ENCODE measurements at regions not wholly inside any gene's neighbourhood (a gene's known extent, or its start where the extent isn't known, plus 50 kb on each side); places are given as distances from the start of the nearest gene placed in this dataset.

- Histone ChIP-seq H3K79me2 (ENCODE audit: insufficient read depth, low read length) (no peaks in the 10 kb centered on the region), H3K9me2 (ENCODE audit: low read depth, low read length) (no peaks in the 10 kb centered on the region), H3K4me3 (ENCODE audit: low read depth, low read length, poor library complexity, severe bottlenecking) (no peak overlapping the region), H3K27me3 (ENCODE audit: insufficient read depth, low read length) (peaks cover 8% of the 10 kb centered on the region), H4K20me1 (ENCODE audit: insufficient read depth, low read length) (no peaks in the 10 kb centered on the region), H3K9ac (ENCODE audit: low read length) (no peak overlapping the region), H3K36me3 (ENCODE audit: insufficient read depth, low read length) (no peaks in the 10 kb centered on the region), H3K4me2 (ENCODE audit: low read length) (no peak overlapping the region), H3F3A (ENCODE audit: insufficient read depth, low read length) (no peaks in the 10 kb centered on the region), H3K4me1 (ENCODE audit: insufficient read depth, low read length, severe bottlenecking) (no peaks in the 10 kb centered on the region), H2AFZ (ENCODE audit: low read length) (no peak overlapping the region), H3K27ac (ENCODE audit: low read depth, low read length, poor library complexity, severe bottlenecking) (no peak overlapping the region), H3K9me3 (ENCODE audit: low read length) (no peaks in the 10 kb centered on the region)
- no peak for TF ChIP-seq EZH2 (IDR thresholded peaks at IDR 0.05; ENCODE audit: borderline replicate concordance, low read length)
These were observed 112.6 kb downstream of the CDC5L start for GRCh38 chr6:44500074-44500473.

GRCh38 chr6:44503471-44503870 lies 116.0 kb downstream of the CDC5L start:
- Histone ChIP-seq H3K79me2 (ENCODE audit: insufficient read depth, low read length) (no peaks in the 10 kb centered on the region), H3F3A (ENCODE audit: insufficient read depth, low read length) (no peaks in the 10 kb centered on the region), H3K9me2 (ENCODE audit: low read depth, low read length) (no peaks in the 10 kb centered on the region), H3K36me3 (ENCODE audit: insufficient read depth, low read length) (no peaks in the 10 kb centered on the region), H3K4me2 (ENCODE audit: low read length) (no peak overlapping the region), H2AFZ (ENCODE audit: low read length) (no peak overlapping the region), H3K27me3 (ENCODE audit: insufficient read depth, low read length) (no peaks in the 10 kb centered on the region), H3K9ac (ENCODE audit: low read length) (no peak overlapping the region), H3K27ac (ENCODE audit: low read depth, low read length, poor library complexity, severe bottlenecking) (no peak overlapping the region), H4K20me1 (ENCODE audit: insufficient read depth, low read length) (no peaks in the 10 kb centered on the region), H3K4me1 (ENCODE audit: insufficient read depth, low read length, severe bottlenecking) (no peaks in the 10 kb centered on the region), H3K4me3 (ENCODE audit: low read depth, low read length, poor library complexity, severe bottlenecking) (no peak overlapping the region), H3K9me3 (ENCODE audit: low read length) (no peaks in the 10 kb centered on the region)
- no peak for TF ChIP-seq EZH2 (IDR thresholded peaks at IDR 0.05; ENCODE audit: borderline replicate concordance, low read length)
- no peak for TF ChIP-seq CTCF (IDR thresholded peaks at IDR 0.05; ENCODE audit: low read length)

DNA sequence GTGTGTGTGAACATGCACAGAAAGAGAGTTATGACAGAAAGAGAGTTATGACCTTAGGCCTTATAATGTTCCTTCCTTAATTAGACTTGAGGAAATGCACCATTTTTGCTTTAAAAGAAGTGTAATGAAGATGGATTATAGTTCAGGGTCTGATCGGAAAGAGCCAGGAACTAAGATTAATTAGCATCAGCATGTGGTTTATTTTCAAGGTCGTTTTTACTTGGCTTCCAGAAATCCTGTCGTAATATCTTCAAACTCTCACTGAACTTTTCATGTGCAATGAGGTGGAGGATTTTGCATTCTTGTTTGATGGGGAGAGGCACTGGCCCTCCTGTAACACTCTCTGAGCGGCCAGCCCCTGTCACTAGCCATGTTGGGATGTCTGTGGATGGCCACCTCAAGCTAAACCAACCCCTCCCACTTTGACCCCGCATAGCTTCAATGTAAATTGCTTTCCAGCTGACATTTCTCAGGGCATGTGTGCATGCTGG lies 116.8 kb downstream of the CDC5L start:
- Histone ChIP-seq H3F3A (ENCODE audit: insufficient read depth, low read length) (no peaks in the 10 kb centered on the region), H3K9ac (ENCODE audit: low read length) (no peak overlapping the region), H2AFZ (ENCODE audit: low read length) (no peak overlapping the region), H3K9me3 (ENCODE audit: low read length) (no peaks in the 10 kb centered on the region), H3K79me2 (ENCODE audit: insufficient read depth, low read length) (no peaks in the 10 kb centered on the region), H3K36me3 (ENCODE audit: insufficient read depth, low read length) (no peaks in the 10 kb centered on the region), H3K27me3 (ENCODE audit: insufficient read depth, low read length) (no peaks in the 10 kb centered on the region; the same call in 1 of the 2 replicates), H3K4me1 (ENCODE audit: insufficient read depth, low read length, severe bottlenecking) (no peaks in the 10 kb centered on the region), H3K4me3 (ENCODE audit: low read depth, low read length, poor library complexity, severe bottlenecking) (no peak overlapping the region), H3K9me2 (ENCODE audit: low read depth, low read length) (no peaks in the 10 kb centered on the region), H3K27ac (ENCODE audit: low read depth, low read length, poor library complexity, severe bottlenecking) (no peak overlapping the region), H4K20me1 (ENCODE audit: insufficient read depth, low read length) (no peaks in the 10 kb centered on the region), H3K4me2 (ENCODE audit: low read length) (no peak overlapping the region)
- TF ChIP-seq EZH2 (IDR thresholded peaks at IDR 0.05; ENCODE audit: borderline replicate concordance, low read length) (no peak), CTCF (IDR thresholded peaks at IDR 0.05; ENCODE audit: low read length) (no peak)

GRCh38 chr6:44505751-44506150 lies 118.2 kb downstream of the CDC5L start:
- H3K36me3 ChIP-seq (ENCODE audit: insufficient read depth, low read length): no peaks in the 10 kb centered on the region
- H3K4me3 ChIP-seq (ENCODE audit: low read depth, low read length, poor library complexity, severe bottlenecking): no peak overlapping the region
- H3K27ac ChIP-seq (ENCODE audit: low read depth, low read length, poor library complexity, severe bottlenecking): no peak overlapping the region
- no peaks in the 10 kb centered on the region for H3K9me3 ChIP-seq (ENCODE audit: low read length)
- no peaks in the 10 kb centered on the region for H3K9me2 ChIP-seq (ENCODE audit: low read depth, low read length)
- no peak overlapping the region for H3K9ac ChIP-seq (ENCODE audit: low read length)
- H3F3A ChIP-seq (ENCODE audit: insufficient read depth, low read length): no peaks in the 10 kb centered on the region
- H3K4me2 ChIP-seq (ENCODE audit: low read length): no peak overlapping the region
- H3K79me2 ChIP-seq (ENCODE audit: insufficient read depth, low read length): no peaks in the 10 kb centered on the region
- no peaks in the 10 kb centered on the region; the same call in 1 of the 2 replicates for H3K27me3 ChIP-seq (ENCODE audit: insufficient read depth, low read length)
- H4K20me1 ChIP-seq (ENCODE audit: insufficient read depth, low read length): no peaks in the 10 kb centered on the region
- TF ChIP-seq EZH2 (IDR thresholded peaks at IDR 0.05; ENCODE audit: borderline replicate concordance, low read length): no peak
- TF ChIP-seq CTCF (IDR thresholded peaks at IDR 0.05; ENCODE audit: low read length): no peak
- H3K4me1 ChIP-seq (ENCODE audit: insufficient read depth, low read length, severe bottlenecking): no peaks in the 10 kb centered on the region
- no peak overlapping the region for H2AFZ ChIP-seq (ENCODE audit: low read length)

All from OCI-LY1 (cell line).